ENCODE measurements at regions not wholly inside any gene's neighbourhood (a gene's known extent, or its start where the extent isn't known, plus 50 kb on each side); places are given as distances from the start of the nearest gene placed in this dataset.

- DNase-seq, result no peak
- no peak overlapping the region for H3K4me3 Mint-ChIP-seq (ENCODE audit: low read depth, unreplicated experiment)
- no peak overlapping the region for H3K27ac Mint-ChIP-seq (ENCODE audit: unreplicated experiment)
- CTCF ChIA-PET, result no interaction called here
- H3K36me3 Mint-ChIP-seq (ENCODE audit: insufficient read depth, unreplicated experiment), result no peaks in the 10 kb centered on the region
- BruUV-seq (replicated peaks), result no TSS peak
- no peaks in the 10 kb centered on the region for H3K27me3 Mint-ChIP-seq (ENCODE audit: unreplicated experiment)
- TF ChIP-seq CTCF (IDR thresholded peaks at IDR 0.05; ENCODE audit: unreplicated experiment), result no peak
- H3K9me3 Mint-ChIP-seq (ENCODE audit: low read depth, unreplicated experiment), result peaks cover 19% of the 10 kb centered on the region
- intact Hi-C loops (cut with micrococcal nuclease; ENCODE audit: unreplicated experiment), result no loop called here
- no peaks in the 10 kb centered on the region for H3K4me1 Mint-ChIP-seq (ENCODE audit: low read depth, unreplicated experiment)
Measured at GRCh38 chr2:18719978-18720775, 130.8 kb upstream of the NT5C1B start.

GRCh38 chr2:18708203-18708715 lies 118.9 kb upstream of the NT5C1B start:
- Mint-ChIP-seq H3K27ac (ENCODE audit: unreplicated experiment) (no peak overlapping the region), H3K9me3 (ENCODE audit: low read depth, unreplicated experiment) (peaks cover 8% of the 10 kb centered on the region)

GRCh38 chr2:18706001-18706400 lies 116.6 kb upstream of the NT5C1B start:
- H3K9me3 Mint-ChIP-seq (ENCODE audit: low read depth, unreplicated experiment), result peaks cover 7% of the 10 kb centered on the region
- H3K27me3 Mint-ChIP-seq (ENCODE audit: unreplicated experiment), result no peaks in the 10 kb centered on the region
- CTCF ChIA-PET, result no interaction called here
- TF ChIP-seq CTCF (IDR thresholded peaks at IDR 0.05; ENCODE audit: unreplicated experiment), result no peak
- H3K27ac Mint-ChIP-seq (ENCODE audit: unreplicated experiment), result no peak overlapping the region
- no peak overlapping the region for H3K4me3 Mint-ChIP-seq (ENCODE audit: low read depth, unreplicated experiment)
- no TSS peak for BruUV-seq (replicated peaks)
- H3K36me3 Mint-ChIP-seq (ENCODE audit: insufficient read depth, unreplicated experiment), result no peaks in the 10 kb centered on the region
- no peaks in the 10 kb centered on the region for H3K4me1 Mint-ChIP-seq (ENCODE audit: low read depth, unreplicated experiment)
- no peak for DNase-seq
- intact Hi-C loops (cut with micrococcal nuclease; ENCODE audit: unreplicated experiment), result no loop called here

More at GRCh38 chr2:18708203-18708715, 118.9 kb upstream of the NT5C1B start:
- H3K36me3 Mint-ChIP-seq (ENCODE audit: insufficient read depth, unreplicated experiment), result no peaks in the 10 kb centered on the region
- H3K4me1 Mint-ChIP-seq (ENCODE audit: low read depth, unreplicated experiment), result no peaks in the 10 kb centered on the region
- DNase-seq, result no peak
- no peak for TF ChIP-seq CTCF (IDR thresholded peaks at IDR 0.05; ENCODE audit: unreplicated experiment)
- H3K27me3 Mint-ChIP-seq (ENCODE audit: unreplicated experiment), result no peaks in the 10 kb centered on the region
- intact Hi-C loops (cut with micrococcal nuclease; ENCODE audit: unreplicated experiment), result no loop called here
- CTCF ChIA-PET, result no interaction called here
- H3K4me3 Mint-ChIP-seq (ENCODE audit: low read depth, unreplicated experiment), result no peak overlapping the region
- no TSS peak for BruUV-seq (replicated peaks)

GRCh38 chr2:18704276-18704675 lies 114.9 kb upstream of the NT5C1B start:
- H3K4me1 Mint-ChIP-seq (ENCODE audit: low read depth, unreplicated experiment), result no peaks in the 10 kb centered on the region

More at GRCh38 chr2:18704276-18704675, 114.9 kb upstream of the NT5C1B start:
- H3K27ac Mint-ChIP-seq (ENCODE audit: unreplicated experiment), result no peak overlapping the region
- no peaks in the 10 kb centered on the region for H3K36me3 Mint-ChIP-seq (ENCODE audit: insufficient read depth, unreplicated experiment)
- H3K9me3 Mint-ChIP-seq (ENCODE audit: low read depth, unreplicated experiment), result peaks cover 7% of the 10 kb centered on the region
- TF ChIP-seq CTCF (IDR thresholded peaks at IDR 0.05; ENCODE audit: unreplicated experiment), result no peak
- H3K4me3 Mint-ChIP-seq (ENCODE audit: low read depth, unreplicated experiment), result no peak overlapping the region
- H3K27me3 Mint-ChIP-seq (ENCODE audit: unreplicated experiment), result no peaks in the 10 kb centered on the region
- CTCF ChIA-PET, result no interaction called here
- DNase-seq, result no peak
- intact Hi-C loops (cut with micrococcal nuclease; ENCODE audit: unreplicated experiment), result no loop called here
- no TSS peak for BruUV-seq (replicated peaks)

Data from Calu3 (cell line).